HEK293 (cell line): ENCODE measurements at regions not wholly inside any gene's neighbourhood (a gene's known extent, or its start where the extent isn't known, plus 50 kb on each side); places are given as distances from the start of the nearest gene placed in this dataset.

Experiments used
- CTCF ChIA-PET: fragments of 350-600 bp; formaldehyde crosslinking; extraction: SDS; loops from one replicate; lab custom pipeline; 2021; ENCODE audit warnings: antibody characterized with exemption; lab: Yijun Ruan, JAX
- POLR2A ChIA-PET: fragments of 300-600 bp; formaldehyde crosslinking; extraction: SDS; loops from one replicate; lab custom pipeline; 2020; ENCODE audit warnings: antibody characterized with exemption, inconsistent platforms; lab: Yijun Ruan, JAX
- H3K27ac ChIP-seq: fragments of 200-500 bp; sonication (Bioruptor generic); 2 replicates; pipeline ENCODE4 v1.5.1; 2014; ENCODE audit warnings: low read depth, low read length, control low read depth, inconsistent platforms; ENCODE audit errors: extremely low read depth
- H3K36me3 ChIP-seq, 2 experiments: fragments of 200-500 bp in 1 of 2; sonication (Bioruptor generic) in 1 of 2; 1 replicate in 1 of 2; 2 replicates in 1 of 2; pipeline ENCODE4 v1.5.1; 2014 to 2017; ENCODE audit warnings: inconsistent platforms in 2 of 2, low read length in 2 of 2; ENCODE audit not compliant: control insufficient read depth in 2 of 2, insufficient read depth in 1 of 2
- H3K4me1 ChIP-seq: fragments of 200-500 bp; sonication (Bioruptor generic); 2 replicates; pipeline ENCODE4 v1.5.1; 2014; ENCODE audit warnings: mild to moderate bottlenecking, low read length, inconsistent platforms; ENCODE audit not compliant: control insufficient read depth, insufficient read depth
- H3K4me3 ChIP-seq: 2 replicates; pipeline ENCODE4 v1.5.1; 2011; ENCODE audit warnings: low read depth, mild to moderate bottlenecking, control low read depth, low read length, moderate library complexity
- H3K9me3 ChIP-seq: fragments of 200-500 bp; sonication (Bioruptor generic); 2 replicates; pipeline ENCODE4 v1.5.1; 2014; ENCODE audit warnings: low read depth, low read length, inconsistent platforms; ENCODE audit not compliant: control insufficient read depth, insufficient read depth
- BCL11B ChIP-seq: fragments of 450-650 bp; formaldehyde crosslinking; IDR thresholded peaks from 2 replicates; pipeline ENCODE4 v1.5.1; 2016; ENCODE audit warnings: low read depth, missing biosample characterization, missing genetic modification characterization
- GLI2 ChIP-seq: fragments of 450-650 bp; formaldehyde crosslinking; IDR thresholded peaks from 2 replicates; pipeline ENCODE4; 2017; ENCODE audit warnings: missing biosample characterization, missing genetic modification characterization, low read depth, borderline replicate concordance
- KLF8 ChIP-seq: fragments of 450-650 bp; formaldehyde crosslinking; IDR thresholded peaks from 2 replicates; pipeline ENCODE4 v1.5.1; 2016; ENCODE audit warnings: missing biosample characterization, missing genetic modification characterization
- SETDB1 ChIP-seq: IDR thresholded peaks from one replicate; pipeline ENCODE4 v1.6.1; 2017; ENCODE audit warnings: mild to moderate bottlenecking, low read length, moderate library complexity, mixed read lengths; ENCODE audit not compliant: insufficient read length
- ZBTB1 ChIP-seq: fragments of 450-650 bp; formaldehyde crosslinking; IDR thresholded peaks from 2 replicates; pipeline ENCODE4 v1.5.1; 2016; ENCODE audit warnings: missing biosample characterization, missing genetic modification characterization
- ZFP37 ChIP-seq: fragments of 450-650 bp; formaldehyde crosslinking; IDR thresholded peaks from 2 replicates; pipeline ENCODE4 v1.5.1; 2016; ENCODE audit warnings: missing biosample characterization, missing genetic modification characterization
- ZNF140 ChIP-seq: fragments of 450-650 bp; formaldehyde crosslinking; IDR thresholded peaks from 2 replicates; pipeline ENCODE4 v1.5.1; 2016; ENCODE audit warnings: missing biosample characterization, missing genetic modification characterization
- ZNF157 ChIP-seq: fragments of 450-650 bp; formaldehyde crosslinking; IDR thresholded peaks from 2 replicates; pipeline ENCODE4 v1.5.1; 2016; ENCODE audit warnings: missing biosample characterization, missing genetic modification characterization
- ZNF366 ChIP-seq: fragments of 450-650 bp; formaldehyde crosslinking; conservative IDR thresholded peaks from 2 replicates; pipeline ENCODE4 v1.5.1; 2016; ENCODE audit warnings: missing biosample characterization, missing genetic modification characterization
- ZNF510 ChIP-seq: fragments of 450-650 bp; formaldehyde crosslinking; IDR thresholded peaks from 2 replicates; pipeline ENCODE4 v1.5.1; 2018; ENCODE audit warnings: mild to moderate bottlenecking, missing genetic modification characterization, missing biosample characterization; ENCODE audit not compliant: insufficient replicate concordance
- ZNF530 ChIP-seq: fragments of 450-650 bp; formaldehyde crosslinking; IDR thresholded peaks from 2 replicates; pipeline ENCODE4 v1.5.1; 2016; ENCODE audit warnings: low read depth, missing biosample characterization, missing genetic modification characterization
- ZNF585B ChIP-seq: fragments of 450-650 bp; formaldehyde crosslinking; IDR thresholded peaks from 2 replicates; pipeline ENCODE4 v1.5.1; 2016; ENCODE audit warnings: missing biosample characterization, missing genetic modification characterization
- ZNF600 ChIP-seq: fragments of 450-650 bp; formaldehyde crosslinking; IDR thresholded peaks from 2 replicates; pipeline ENCODE4 v1.5.1; 2016; ENCODE audit warnings: missing biosample characterization, missing genetic modification characterization
- ZNF629 ChIP-seq: fragments of 450-650 bp; formaldehyde crosslinking; IDR thresholded peaks from 2 replicates; pipeline ENCODE4 v1.5.1; 2017; ENCODE audit warnings: missing biosample characterization, missing genetic modification characterization
- ZNF658 ChIP-seq: fragments of 450-650 bp; formaldehyde crosslinking; IDR thresholded peaks from 2 replicates; pipeline ENCODE4; 2016; ENCODE audit warnings: missing biosample characterization, missing genetic modification characterization
- ZNF664 ChIP-seq: fragments of 450-650 bp; formaldehyde crosslinking; IDR thresholded peaks from 2 replicates; pipeline ENCODE4 v1.5.1; 2016; ENCODE audit warnings: missing biosample characterization, missing genetic modification characterization
- ZNF768 ChIP-seq: fragments of 450-650 bp; formaldehyde crosslinking; IDR thresholded peaks from 2 replicates; pipeline ENCODE4 v1.5.1; 2018; ENCODE audit warnings: missing biosample characterization, mild to moderate bottlenecking, missing genetic modification characterization
- ZNF785 ChIP-seq: fragments of 450-650 bp; formaldehyde crosslinking; IDR thresholded peaks from 2 replicates; pipeline ENCODE4 v1.5.1; 2016; ENCODE audit warnings: missing biosample characterization, missing genetic modification characterization
- ZNF791 ChIP-seq: fragments of 450-650 bp; formaldehyde crosslinking; IDR thresholded peaks from 2 replicates; pipeline ENCODE4 v1.5.1; 2016; ENCODE audit warnings: missing biosample characterization, missing genetic modification characterization
- TF ChIP-seq, protein P1 (sequence below): fragments of 450-650 bp; formaldehyde crosslinking; IDR thresholded peaks from 2 replicates; pipeline ENCODE4 v1.5.1; 2016; ENCODE audit warnings: missing biosample characterization, missing genetic modification characterization
- TF ChIP-seq, protein P2 (sequence below): fragments of 450-650 bp; formaldehyde crosslinking; conservative IDR thresholded peaks from 2 replicates; pipeline ENCODE4 v1.5.1; 2016; ENCODE audit warnings: low read depth, missing biosample characterization, missing genetic modification characterization
- TF ChIP-seq, protein P3 (sequence below): fragments of 450-650 bp; formaldehyde crosslinking; IDR thresholded peaks from 2 replicates; pipeline ENCODE4 v1.5.1; 2017; ENCODE audit warnings: missing biosample characterization, missing genetic modification characterization
- TF ChIP-seq, protein P4 (sequence below): fragments of 450-650 bp; formaldehyde crosslinking; IDR thresholded peaks from 2 replicates; pipeline ENCODE4 v1.5.1; 2016; ENCODE audit warnings: missing biosample characterization, missing genetic modification characterization

DNA sequence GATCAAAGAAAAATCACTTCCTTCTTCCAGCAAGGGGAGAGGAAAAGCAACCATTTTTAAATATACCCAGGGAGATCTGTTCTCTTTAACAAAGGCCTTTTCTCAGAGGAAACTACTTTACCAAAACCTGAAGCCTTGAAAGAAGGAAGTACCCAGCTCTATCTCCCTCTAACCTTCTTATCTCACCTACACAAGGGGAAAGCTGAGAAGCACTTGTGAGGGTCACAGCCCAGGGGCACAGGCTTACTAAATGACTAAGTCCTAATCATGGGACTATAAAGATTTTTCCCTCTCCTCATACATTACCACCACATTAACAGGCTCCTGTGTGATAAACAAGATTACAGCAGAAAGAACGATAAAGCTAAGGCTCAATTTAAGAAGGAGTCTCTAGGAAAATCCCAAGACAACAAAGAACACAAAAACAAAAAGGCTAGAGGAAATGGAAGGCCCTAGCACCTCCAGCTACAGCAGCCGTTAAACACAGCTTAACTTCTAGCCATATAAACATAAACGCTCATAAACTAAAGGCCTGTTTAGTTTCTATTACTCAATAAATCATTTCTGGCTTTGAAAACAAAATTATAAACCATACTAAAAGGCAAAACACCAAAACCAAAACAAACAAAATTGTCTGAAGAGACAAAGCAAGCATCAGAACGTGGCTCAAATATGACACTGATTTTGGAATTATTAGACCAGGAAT is 284.9 kb upstream of the ECI2 start:
- POLR2A ChIA-PET = no interaction called here
- CTCF ChIA-PET = interaction anchor here (0.8 kb wide), 1 partner anchor 210 kb away, joined by 3 read pairs; no protein-coding TSS in a partner anchor
- no peak overlapping the region for H3K27ac ChIP-seq
- TF ChIP-seq ZNF664 (tag by site-specific recombination) (no peak), ZNF157 (tag by site-specific recombination) (no peak), ZNF768 (tag by site-specific recombination) (no peak), SETDB1 (no peak), ZNF791 (tag by site-specific recombination) (no peak)
- no peaks in the 10 kb centered on the region for H3K4me1 ChIP-seq
- no peak overlapping the region for H3K4me3 ChIP-seq
- H3K9me3 ChIP-seq = no peaks in the 10 kb centered on the region
- no peaks in the 10 kb centered on the region for H3K36me3 ChIP-seq

DNA sequence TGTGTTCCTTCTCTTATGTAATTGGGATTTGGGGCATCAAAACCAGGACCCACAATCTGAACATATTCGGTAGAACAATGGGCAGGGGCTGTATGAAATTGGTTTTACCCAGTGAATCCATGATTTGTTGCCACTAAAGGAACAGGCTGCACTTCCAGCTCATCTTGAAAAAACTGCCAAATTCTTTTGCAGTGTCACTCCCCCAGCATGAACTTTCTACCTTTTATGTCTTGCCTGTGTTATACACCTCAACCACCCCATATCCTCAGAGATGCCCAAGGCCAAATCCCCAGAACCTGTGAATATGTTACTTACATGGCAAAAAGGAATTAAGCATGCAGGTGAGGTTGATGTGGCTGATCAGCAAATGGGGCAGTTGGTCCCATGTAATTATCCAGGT is 280.2 kb upstream of the ECI2 start:
- CTCF ChIA-PET = no interaction called here
- Histone ChIP-seq H3K36me3 (no peaks in the 10 kb centered on the region), H3K27ac (no peak overlapping the region), H3K9me3 (no peaks in the 10 kb centered on the region), H3K4me1 (no peaks in the 10 kb centered on the region), H3K4me3 (no peak overlapping the region)
- TF ChIP-seq ZNF658 (tag by site-specific recombination) (no peak), ZNF366 (tag by site-specific recombination) (no peak), ZNF600 (tag by site-specific recombination) (no peak), ZNF585B (tag by site-specific recombination) (no peak), KLF8 (tag by site-specific recombination) (no peak), ZNF629 (tag by site-specific recombination) (no peak), ZFP37 (no peak), BCL11B (tag by site-specific recombination) (no peak), ZNF785 (tag by site-specific recombination) (no peak), ZNF510 (tag by site-specific recombination) (no peak), ZBTB1 (tag by site-specific recombination) (no peak), ZNF530 (tag by site-specific recombination) (no peak), GLI2 (tag by site-specific recombination) (no peak), ZNF140 (tag by site-specific recombination) (no peak)
- TF ChIP-seq, protein P1, sequence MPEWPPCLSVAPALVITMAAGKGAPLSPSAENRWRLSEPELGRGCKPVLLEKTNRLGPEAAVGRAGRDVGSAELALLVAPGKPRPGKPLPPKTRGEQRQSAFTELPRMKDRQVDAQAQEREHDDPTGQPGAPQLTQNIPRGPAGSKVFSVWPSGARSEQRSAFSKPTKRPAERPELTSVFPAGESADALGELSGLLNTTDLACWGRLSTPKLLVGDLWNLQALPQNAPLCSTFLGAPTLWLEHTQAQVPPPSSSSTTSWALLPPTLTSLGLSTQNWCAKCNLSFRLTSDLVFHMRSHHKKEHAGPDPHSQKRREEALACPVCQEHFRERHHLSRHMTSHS (tag by site-specific recombination) = no peak
- TF ChIP-seq, protein P2, sequence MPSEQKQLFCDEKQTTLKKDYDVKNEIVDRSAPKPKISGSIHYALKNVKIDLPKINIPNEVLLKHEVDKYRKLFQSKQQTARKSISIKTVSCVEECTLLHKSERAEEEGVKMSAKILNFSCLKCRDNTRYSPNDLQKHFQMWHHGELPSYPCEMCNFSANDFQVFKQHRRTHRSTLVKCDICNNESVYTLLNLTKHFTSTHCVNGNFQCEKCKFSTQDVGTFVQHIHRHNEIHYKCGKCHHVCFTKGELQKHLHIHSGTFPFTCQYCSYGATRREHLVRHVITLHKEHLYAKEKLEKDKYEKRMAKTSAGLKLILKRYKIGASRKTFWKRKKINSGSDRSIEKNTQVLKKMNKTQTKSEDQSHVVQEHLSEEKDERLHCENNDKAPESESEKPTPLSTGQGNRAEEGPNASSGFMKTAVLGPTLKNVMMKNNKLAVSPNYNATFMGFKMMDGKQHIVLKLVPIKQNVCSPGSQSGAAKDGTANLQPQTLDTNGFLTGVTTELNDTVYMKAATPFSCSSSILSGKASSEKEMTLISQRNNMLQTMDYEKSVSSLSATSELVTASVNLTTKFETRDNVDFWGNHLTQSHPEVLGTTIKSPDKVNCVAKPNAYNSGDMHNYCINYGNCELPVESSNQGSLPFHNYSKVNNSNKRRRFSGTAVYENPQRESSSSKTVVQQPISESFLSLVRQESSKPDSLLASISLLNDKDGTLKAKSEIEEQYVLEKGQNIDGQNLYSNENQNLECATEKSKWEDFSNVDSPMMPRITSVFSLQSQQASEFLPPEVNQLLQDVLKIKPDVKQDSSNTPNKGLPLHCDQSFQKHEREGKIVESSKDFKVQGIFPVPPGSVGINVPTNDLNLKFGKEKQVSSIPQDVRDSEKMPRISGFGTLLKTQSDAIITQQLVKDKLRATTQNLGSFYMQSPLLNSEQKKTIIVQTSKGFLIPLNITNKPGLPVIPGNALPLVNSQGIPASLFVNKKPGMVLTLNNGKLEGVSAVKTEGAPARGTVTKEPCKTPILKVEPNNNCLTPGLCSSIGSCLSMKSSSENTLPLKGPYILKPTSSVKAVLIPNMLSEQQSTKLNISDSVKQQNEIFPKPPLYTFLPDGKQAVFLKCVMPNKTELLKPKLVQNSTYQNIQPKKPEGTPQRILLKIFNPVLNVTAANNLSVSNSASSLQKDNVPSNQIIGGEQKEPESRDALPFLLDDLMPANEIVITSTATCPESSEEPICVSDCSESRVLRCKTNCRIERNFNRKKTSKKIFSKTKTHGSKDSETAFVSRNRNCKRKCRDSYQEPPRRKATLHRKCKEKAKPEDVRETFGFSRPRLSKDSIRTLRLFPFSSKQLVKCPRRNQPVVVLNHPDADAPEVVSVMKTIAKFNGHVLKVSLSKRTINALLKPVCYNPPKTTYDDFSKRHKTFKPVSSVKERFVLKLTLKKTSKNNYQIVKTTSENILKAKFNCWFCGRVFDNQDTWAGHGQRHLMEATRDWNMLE = no peak
- TF ChIP-seq, protein P3, sequence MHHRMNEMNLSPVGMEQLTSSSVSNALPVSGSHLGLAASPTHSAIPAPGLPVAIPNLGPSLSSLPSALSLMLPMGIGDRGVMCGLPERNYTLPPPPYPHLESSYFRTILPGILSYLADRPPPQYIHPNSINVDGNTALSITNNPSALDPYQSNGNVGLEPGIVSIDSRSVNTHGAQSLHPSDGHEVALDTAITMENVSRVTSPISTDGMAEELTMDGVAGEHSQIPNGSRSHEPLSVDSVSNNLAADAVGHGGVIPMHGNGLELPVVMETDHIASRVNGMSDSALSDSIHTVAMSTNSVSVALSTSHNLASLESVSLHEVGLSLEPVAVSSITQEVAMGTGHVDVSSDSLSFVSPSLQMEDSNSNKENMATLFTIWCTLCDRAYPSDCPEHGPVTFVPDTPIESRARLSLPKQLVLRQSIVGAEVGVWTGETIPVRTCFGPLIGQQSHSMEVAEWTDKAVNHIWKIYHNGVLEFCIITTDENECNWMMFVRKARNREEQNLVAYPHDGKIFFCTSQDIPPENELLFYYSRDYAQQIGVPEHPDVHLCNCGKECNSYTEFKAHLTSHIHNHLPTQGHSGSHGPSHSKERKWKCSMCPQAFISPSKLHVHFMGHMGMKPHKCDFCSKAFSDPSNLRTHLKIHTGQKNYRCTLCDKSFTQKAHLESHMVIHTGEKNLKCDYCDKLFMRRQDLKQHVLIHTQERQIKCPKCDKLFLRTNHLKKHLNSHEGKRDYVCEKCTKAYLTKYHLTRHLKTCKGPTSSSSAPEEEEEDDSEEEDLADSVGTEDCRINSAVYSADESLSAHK (tag by site-specific recombination) = no peak
- TF ChIP-seq, protein P4, sequence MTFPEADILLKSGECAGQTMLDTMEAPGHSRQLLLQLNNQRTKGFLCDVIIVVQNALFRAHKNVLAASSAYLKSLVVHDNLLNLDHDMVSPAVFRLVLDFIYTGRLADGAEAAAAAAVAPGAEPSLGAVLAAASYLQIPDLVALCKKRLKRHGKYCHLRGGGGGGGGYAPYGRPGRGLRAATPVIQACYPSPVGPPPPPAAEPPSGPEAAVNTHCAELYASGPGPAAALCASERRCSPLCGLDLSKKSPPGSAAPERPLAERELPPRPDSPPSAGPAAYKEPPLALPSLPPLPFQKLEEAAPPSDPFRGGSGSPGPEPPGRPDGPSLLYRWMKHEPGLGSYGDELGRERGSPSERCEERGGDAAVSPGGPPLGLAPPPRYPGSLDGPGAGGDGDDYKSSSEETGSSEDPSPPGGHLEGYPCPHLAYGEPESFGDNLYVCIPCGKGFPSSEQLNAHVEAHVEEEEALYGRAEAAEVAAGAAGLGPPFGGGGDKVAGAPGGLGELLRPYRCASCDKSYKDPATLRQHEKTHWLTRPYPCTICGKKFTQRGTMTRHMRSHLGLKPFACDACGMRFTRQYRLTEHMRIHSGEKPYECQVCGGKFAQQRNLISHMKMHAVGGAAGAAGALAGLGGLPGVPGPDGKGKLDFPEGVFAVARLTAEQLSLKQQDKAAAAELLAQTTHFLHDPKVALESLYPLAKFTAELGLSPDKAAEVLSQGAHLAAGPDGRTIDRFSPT (tag by site-specific recombination) = no peak
- POLR2A ChIA-PET = no interaction called here
